ENCODE measurements at regions not wholly inside any gene's neighbourhood (a gene's known extent, or its start where the extent isn't known, plus 50 kb on each side); places are given as distances from the start of the nearest gene placed in this dataset.

DNA sequence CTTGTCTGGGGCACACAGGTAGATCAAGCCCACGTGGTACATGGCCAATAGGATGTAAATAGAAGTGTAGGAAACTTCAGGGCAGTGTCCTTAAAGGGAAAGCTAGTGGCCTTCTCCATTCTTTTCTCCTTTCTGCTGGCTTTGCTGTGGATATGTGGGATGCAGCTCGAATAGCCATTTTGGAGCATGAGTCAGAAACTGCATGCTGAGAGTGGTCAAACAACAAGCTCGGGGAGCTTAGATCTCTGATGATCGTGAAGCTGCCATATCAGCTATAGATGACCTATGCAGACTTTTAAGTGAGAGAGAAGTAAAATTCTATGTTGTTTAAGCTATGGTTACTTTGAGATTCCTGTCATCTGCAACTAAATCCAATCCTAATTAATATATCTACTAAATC is 241.3 kb upstream of the DAAM1 start:
- Histone ChIP-seq H3K9me2 (replicated peaks; ENCODE audit: control insufficient read depth, low read length) (no peaks in the 10 kb centered on the region), H3K4me3 (ENCODE audit: low read length) (no peak overlapping the region), H3K36me3 (ENCODE audit: control insufficient read depth, low read length) (no peaks in the 10 kb centered on the region), H3K9me3 (ENCODE audit: control insufficient read depth, insufficient read depth, low read length) (no peaks in the 10 kb centered on the region), H3K79me2 (ENCODE audit: control insufficient read depth, low read length) (no peaks in the 10 kb centered on the region), H3K27ac (ENCODE audit: low read depth, low read length) (no peak overlapping the region), H3K27me3 (ENCODE audit: control insufficient read depth, low read length) (no peaks in the 10 kb centered on the region), H3F3A (ENCODE audit: control insufficient read depth, insufficient read depth) (no peaks in the 10 kb centered on the region), H3K4me1 (ENCODE audit: control insufficient read depth, low read length) (no peaks in the 10 kb centered on the region), H3K4me2 (ENCODE audit: low read length) (no peak overlapping the region), H4K20me1 (ENCODE audit: control insufficient read depth, insufficient read depth, low read depth, low read length) (no peaks in the 10 kb centered on the region)
- TF ChIP-seq, protein P1, sequence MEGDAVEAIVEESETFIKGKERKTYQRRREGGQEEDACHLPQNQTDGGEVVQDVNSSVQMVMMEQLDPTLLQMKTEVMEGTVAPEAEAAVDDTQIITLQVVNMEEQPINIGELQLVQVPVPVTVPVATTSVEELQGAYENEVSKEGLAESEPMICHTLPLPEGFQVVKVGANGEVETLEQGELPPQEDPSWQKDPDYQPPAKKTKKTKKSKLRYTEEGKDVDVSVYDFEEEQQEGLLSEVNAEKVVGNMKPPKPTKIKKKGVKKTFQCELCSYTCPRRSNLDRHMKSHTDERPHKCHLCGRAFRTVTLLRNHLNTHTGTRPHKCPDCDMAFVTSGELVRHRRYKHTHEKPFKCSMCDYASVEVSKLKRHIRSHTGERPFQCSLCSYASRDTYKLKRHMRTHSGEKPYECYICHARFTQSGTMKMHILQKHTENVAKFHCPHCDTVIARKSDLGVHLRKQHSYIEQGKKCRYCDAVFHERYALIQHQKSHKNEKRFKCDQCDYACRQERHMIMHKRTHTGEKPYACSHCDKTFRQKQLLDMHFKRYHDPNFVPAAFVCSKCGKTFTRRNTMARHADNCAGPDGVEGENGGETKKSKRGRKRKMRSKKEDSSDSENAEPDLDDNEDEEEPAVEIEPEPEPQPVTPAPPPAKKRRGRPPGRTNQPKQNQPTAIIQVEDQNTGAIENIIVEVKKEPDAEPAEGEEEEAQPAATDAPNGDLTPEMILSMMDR (IDR thresholded peaks at IDR 0.05; ENCODE audit: low read depth, low read length, poor library complexity, severe bottlenecking), result no peak
- TF ChIP-seq EZH2phosphoT487 (IDR thresholded peaks at IDR 0.05; ENCODE audit: borderline replicate concordance, low read length), result no peak

DNA sequence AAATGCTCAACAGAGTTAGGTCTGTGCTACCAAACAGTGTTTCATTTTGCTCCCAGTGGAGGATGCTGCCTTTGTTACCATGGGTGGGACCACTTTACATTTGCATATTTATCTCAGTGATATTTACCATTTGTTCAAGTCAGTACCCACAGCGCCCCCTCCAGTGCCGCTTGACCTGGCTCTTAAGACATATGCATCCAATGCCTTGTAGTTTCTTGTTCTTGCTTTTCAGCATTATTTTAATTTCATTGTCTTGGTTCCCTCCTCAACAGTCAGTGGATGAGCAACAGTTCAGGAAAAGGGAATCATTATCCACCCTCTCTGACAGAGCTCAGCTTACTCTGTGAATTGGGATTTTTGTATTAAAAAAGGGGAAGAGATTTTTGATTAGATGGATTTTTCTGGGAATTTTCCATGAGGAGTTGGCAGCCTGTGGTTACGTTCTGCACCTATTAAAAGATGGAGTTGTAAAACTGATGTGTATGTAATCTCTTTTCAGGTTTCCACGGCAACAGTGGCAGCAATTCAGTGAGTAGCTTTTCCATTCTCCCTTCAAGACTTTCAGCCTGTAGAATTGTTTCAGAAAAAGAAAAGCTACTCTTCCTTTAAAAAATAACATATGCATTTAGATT is 240.5 kb upstream of the DAAM1 start:
- no peaks in the 10 kb centered on the region for H3K27me3 ChIP-seq (ENCODE audit: control insufficient read depth, low read length)
- no peak overlapping the region for H3K4me2 ChIP-seq (ENCODE audit: low read length)
- no peaks in the 10 kb centered on the region for H3F3A ChIP-seq (ENCODE audit: control insufficient read depth, insufficient read depth)
- H4K20me1 ChIP-seq (ENCODE audit: control insufficient read depth, insufficient read depth, low read depth, low read length), result no peaks in the 10 kb centered on the region
- H3K4me3 ChIP-seq (ENCODE audit: low read length), result no peak overlapping the region
- no peaks in the 10 kb centered on the region for H3K4me1 ChIP-seq (ENCODE audit: control insufficient read depth, low read length)
- no peak overlapping the region for H3K27ac ChIP-seq (ENCODE audit: low read depth, low read length)
- no peaks in the 10 kb centered on the region for H3K9me3 ChIP-seq (ENCODE audit: control insufficient read depth, insufficient read depth, low read length)
- H3K36me3 ChIP-seq (ENCODE audit: control insufficient read depth, low read length), result no peaks in the 10 kb centered on the region
- no peaks in the 10 kb centered on the region for H3K9me2 ChIP-seq (replicated peaks; ENCODE audit: control insufficient read depth, low read length)
- TF ChIP-seq, protein P1 (IDR thresholded peaks at IDR 0.05; ENCODE audit: low read depth, low read length, poor library complexity, severe bottlenecking), result no peak
- no peak for TF ChIP-seq EZH2phosphoT487 (IDR thresholded peaks at IDR 0.05; ENCODE audit: borderline replicate concordance, low read length)
- no peaks in the 10 kb centered on the region for H3K79me2 ChIP-seq (ENCODE audit: control insufficient read depth, low read length)

DNA sequence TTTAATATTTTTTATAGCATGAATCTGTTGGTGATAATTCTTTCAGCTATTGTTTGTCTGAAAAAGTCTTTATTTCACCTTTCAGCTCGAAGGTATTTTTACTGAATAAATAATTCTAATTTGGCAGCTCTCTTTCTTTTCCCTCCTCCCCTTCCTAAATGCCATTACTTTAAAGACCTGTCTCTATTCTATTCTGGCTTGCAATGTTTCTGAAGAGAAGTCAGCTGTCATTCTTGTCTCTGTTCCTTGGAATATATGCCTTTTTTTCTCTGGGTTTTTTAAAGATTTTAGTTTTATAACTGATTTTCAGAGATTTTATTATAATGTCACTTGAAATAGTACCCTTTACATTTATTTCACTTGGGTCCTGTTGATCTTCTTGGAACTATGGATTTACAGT is 237.9 kb upstream of the DAAM1 start:
- H3K36me3 ChIP-seq (ENCODE audit: control insufficient read depth, low read length), result no peaks in the 10 kb centered on the region
- no peaks in the 10 kb centered on the region for H3K4me1 ChIP-seq (ENCODE audit: control insufficient read depth, low read length)
- H3K9me3 ChIP-seq (ENCODE audit: control insufficient read depth, insufficient read depth, low read length), result no peaks in the 10 kb centered on the region
- H3K4me3 ChIP-seq (ENCODE audit: low read length), result no peak overlapping the region
- no peaks in the 10 kb centered on the region for H3K27me3 ChIP-seq (ENCODE audit: control insufficient read depth, low read length)
- no peaks in the 10 kb centered on the region for H3K79me2 ChIP-seq (ENCODE audit: control insufficient read depth, low read length)
- H3F3A ChIP-seq (ENCODE audit: control insufficient read depth, insufficient read depth), result no peaks in the 10 kb centered on the region
- TF ChIP-seq, protein P1 (IDR thresholded peaks at IDR 0.05; ENCODE audit: low read depth, low read length, poor library complexity, severe bottlenecking), result no peak
- no peak for TF ChIP-seq EZH2phosphoT487 (IDR thresholded peaks at IDR 0.05; ENCODE audit: borderline replicate concordance, low read length)
- H4K20me1 ChIP-seq (ENCODE audit: control insufficient read depth, insufficient read depth, low read depth, low read length), result no peaks in the 10 kb centered on the region
- H3K4me2 ChIP-seq (ENCODE audit: low read length), result no peak overlapping the region
- no peak overlapping the region for H3K27ac ChIP-seq (ENCODE audit: low read depth, low read length)
- H3K9me2 ChIP-seq (replicated peaks; ENCODE audit: control insufficient read depth, low read length), result no peaks in the 10 kb centered on the region

Data from DOHH2 (cell line).